Activated naive CD8-positive, alpha-beta T cell treated with anti-CD3 and anti-CD28 coated beads, Interleukin-2, amount 50 U/mL, for 24 hours (primary cell): ENCODE measurements at regions not wholly inside any gene's neighbourhood (a gene's known extent, or its start where the extent isn't known, plus 50 kb on each side); places are given as distances from the start of the nearest gene placed in this dataset.
"Not testable (repeated sequence)": the region's sequence is repeated elsewhere in the genome, so short reads cannot be mapped to it uniquely, and the experiment has no call there.

Experiments used
- ATAC-seq: fragments of 150-1000 bp; cut with Tn5 transposase; one replicate; pipeline ENCODE4 v1.10.0; 2021
- DNase-seq: peaks from one replicate; pipeline ENCODE4 v3.0.0; 2021
- H3K27ac Mint-ChIP-seq: one replicate; pipeline ENCODE4 v1.8.0; 2021; ENCODE audit warnings: mild to moderate bottlenecking, mixed read lengths
- H3K27me3 Mint-ChIP-seq: one replicate; pipeline ENCODE4 v1.8.0; 2021; ENCODE audit warnings: mixed read lengths
- H3K36me3 Mint-ChIP-seq: one replicate; pipeline ENCODE4 v1.8.0; 2021; ENCODE audit warnings: low read depth, mixed read lengths
- H3K4me1 Mint-ChIP-seq: one replicate; pipeline ENCODE4 v1.8.0; 2021; ENCODE audit warnings: mixed read lengths
- H3K4me3 Mint-ChIP-seq: one replicate; pipeline ENCODE4 v1.8.0; 2021; ENCODE audit warnings: mild to moderate bottlenecking, moderate library complexity, mixed read lengths
- H3K9me3 Mint-ChIP-seq: one replicate; pipeline ENCODE4 v1.8.0; 2021; ENCODE audit warnings: mixed read lengths

DNA sequence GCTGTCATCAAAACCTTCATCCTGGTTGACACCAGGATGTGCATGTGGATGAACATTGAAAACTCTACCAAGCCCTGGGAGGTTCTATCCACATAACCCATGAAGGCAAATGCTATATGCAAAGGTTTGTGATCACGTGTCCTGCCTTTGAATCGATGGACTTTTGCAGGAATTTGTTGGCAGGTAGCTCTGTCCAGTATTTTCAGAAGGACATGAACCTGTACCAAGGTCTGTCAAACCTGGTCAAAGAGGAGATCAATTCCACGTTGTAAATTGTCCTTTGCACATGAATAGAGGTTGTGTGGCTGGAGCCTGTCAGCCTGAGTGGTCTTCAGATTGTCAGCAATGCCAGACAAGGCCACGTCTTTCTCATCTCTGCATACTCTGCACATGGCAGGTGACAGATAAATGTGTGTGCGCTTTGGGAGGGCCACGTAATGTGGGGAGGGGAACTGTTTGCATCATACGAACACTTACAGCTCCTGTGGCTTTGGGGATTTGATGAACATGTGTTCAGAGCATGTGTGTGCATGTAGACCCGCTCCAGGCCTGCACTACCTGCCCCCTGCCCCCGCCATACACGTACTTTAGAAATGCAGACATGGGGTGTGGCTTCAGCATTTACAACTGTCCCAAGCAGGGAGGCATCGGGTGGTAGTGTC lies 169.1 kb downstream of the ERMARD start:
- no peaks in the 10 kb centered on the region for H3K36me3 Mint-ChIP-seq
- ATAC-seq, result no peak
- peaks cover 8% of the 10 kb centered on the region for H3K9me3 Mint-ChIP-seq

DNA sequence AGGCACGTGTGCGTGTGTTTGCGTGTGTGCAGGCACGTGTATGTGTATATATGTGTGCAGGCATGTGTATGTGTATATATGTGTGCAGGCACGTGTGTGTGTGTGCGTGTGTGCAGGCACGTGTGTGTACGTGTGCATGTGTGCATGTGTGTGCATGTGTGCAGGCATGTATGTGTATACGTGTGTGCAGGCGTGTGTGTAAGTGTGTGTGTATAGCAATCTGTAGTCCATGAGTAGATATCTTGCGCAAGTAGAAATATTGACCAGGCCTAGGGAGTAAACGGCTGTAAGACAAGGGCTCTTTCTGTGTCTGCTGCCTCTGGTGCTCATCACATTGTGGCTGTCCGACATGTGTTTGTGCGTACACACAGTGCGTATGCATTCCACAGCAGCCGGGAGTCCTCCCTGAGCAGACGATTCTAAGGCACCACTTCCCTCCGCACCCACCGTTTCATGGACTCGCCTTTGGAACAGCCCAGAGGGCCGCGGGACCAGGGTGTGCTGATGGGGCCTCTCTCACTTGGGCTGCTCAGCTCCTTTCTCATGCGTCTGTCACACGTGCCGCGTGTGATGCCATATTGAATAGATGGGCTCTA lies 167.6 kb downstream of the ERMARD start:
- Mint-ChIP-seq H3K27me3 (no peaks in the 10 kb centered on the region), H3K9me3 (peaks cover 8% of the 10 kb centered on the region), H3K36me3 (no peaks in the 10 kb centered on the region), H3K27ac (no peak overlapping the region), H3K4me3 (no peak overlapping the region), H3K4me1 (peaks cover 9% of the 10 kb centered on the region)
- ATAC-seq, result no peak
- DNase-seq, result no peak

More for the DNA sequence above, 169.1 kb downstream of the ERMARD start:
- DNase-seq, result no peak
- Mint-ChIP-seq H3K27ac (no peak overlapping the region), H3K4me3 (no peak overlapping the region), H3K4me1 (peaks cover 8% of the 10 kb centered on the region), H3K27me3 (no peaks in the 10 kb centered on the region)

DNA sequence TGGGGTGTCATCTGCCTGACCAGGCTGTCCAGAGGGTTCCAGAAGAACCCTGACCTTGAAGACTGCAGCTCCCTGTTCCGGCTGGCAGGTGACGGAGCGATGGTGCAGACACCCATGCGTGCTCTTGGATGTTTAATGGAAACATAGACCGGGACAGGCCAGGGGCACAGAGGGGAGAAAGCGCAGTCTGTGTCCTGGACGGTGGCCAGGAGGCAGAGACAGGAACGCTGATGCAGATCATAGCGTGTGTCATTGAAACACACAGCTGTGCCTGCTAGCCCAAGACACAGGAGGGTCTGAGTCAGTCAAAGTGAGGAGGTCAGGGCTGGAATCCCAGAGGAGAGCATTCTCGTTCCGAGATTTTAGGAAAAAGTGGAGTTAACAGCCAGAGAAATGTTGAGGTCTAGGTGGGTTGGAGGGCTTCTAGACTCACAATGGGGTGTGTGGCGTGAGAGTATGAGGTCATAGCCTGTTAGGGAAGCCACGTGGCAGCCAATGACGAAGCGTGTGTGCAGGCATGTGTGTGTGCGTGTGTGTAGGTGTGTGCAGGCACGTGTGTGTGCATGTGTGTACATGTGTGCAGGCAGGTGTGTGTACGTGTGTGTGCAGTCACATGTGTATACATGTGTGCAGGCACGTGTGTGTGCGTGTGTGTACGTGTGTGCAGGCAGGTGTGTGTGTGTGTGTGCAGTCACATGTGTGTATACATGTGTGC lies 167.0 kb downstream of the ERMARD start:
- Mint-ChIP-seq H3K4me1 (peaks cover 14% of the 10 kb centered on the region), H3K27ac (no peak overlapping the region), H3K9me3 (peaks cover 8% of the 10 kb centered on the region), H3K4me3 (no peak overlapping the region), H3K36me3 (no peaks in the 10 kb centered on the region), H3K27me3 (no peaks in the 10 kb centered on the region)
- ATAC-seq (no peak), DNase-seq (no peak)

DNA sequence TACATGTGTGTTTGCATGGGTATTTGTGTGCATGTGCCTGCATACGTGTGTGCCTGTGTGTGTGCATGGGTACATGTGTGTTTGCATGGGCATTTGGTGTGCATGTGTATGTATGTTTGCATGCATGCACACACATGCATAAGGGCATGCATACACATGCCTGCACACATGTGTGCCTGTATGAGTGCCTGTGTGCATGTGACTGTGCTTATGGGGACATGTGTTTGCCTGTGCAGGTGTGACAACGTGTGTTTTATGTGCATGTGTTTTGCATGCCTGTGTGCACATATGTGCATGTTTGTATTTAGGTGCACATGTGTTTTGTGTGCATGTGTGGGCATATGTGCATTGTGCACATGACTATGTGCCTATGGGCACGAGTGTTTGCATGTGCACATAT lies 165.7 kb downstream of the ERMARD start:
- peaks cover 17% of the 10 kb centered on the region for H3K4me1 Mint-ChIP-seq
- ATAC-seq (no peak), DNase-seq (no peak)
- H3K27ac Mint-ChIP-seq, result no peak overlapping the region
- H3K27me3 Mint-ChIP-seq, result peaks cover 2% of the 10 kb centered on the region
- no peaks in the 10 kb centered on the region for H3K36me3 Mint-ChIP-seq
- peaks cover 8% of the 10 kb centered on the region for H3K9me3 Mint-ChIP-seq
- no peak overlapping the region for H3K4me3 Mint-ChIP-seq

DNA sequence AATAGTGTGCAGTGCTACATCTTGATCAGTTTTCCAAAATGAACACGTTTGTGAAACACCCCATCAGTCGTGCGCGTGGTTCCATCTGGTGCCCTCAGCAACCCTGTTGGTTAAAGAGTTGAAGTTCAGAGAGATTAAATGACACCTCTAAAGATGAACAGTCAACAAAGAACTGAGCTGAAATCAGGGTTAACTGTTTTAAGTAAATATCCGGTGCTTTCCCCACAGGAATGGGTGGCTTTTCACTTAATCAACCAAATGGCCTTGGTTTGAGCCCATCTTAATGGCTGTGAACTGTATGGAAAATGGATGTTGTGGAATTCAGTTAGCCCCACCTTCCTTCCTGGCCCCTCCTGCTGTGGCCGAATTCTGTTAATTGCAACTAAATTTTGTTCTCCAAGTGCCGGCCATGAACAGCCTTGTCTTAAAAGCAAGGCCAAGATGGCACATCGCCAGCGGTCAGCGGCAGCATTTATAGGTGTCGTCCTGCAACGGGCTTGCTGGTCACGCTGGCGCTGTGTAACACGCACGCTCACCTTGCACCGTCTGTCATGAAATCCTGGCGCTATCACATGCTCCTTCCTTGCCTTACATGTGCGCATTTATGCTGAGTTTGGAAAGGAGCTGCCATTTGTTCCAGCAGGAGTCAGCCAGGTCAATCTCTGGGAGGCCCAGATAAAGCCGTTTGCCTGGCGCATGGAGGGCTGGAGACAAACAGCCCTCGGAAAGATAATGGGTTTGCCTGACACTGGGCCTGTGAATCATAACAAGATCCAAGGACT lies 164.5 kb downstream of the ERMARD start:
- H3K27ac Mint-ChIP-seq, result no peak overlapping the region
- no peak overlapping the region for H3K4me3 Mint-ChIP-seq
- no peak for DNase-seq
- H3K9me3 Mint-ChIP-seq, result peaks cover 8% of the 10 kb centered on the region
- H3K27me3 Mint-ChIP-seq, result peaks cover 2% of the 10 kb centered on the region
- peaks cover 9% of the 10 kb centered on the region for H3K4me1 Mint-ChIP-seq
- no peaks in the 10 kb centered on the region for H3K36me3 Mint-ChIP-seq
- no peak for ATAC-seq

DNA sequence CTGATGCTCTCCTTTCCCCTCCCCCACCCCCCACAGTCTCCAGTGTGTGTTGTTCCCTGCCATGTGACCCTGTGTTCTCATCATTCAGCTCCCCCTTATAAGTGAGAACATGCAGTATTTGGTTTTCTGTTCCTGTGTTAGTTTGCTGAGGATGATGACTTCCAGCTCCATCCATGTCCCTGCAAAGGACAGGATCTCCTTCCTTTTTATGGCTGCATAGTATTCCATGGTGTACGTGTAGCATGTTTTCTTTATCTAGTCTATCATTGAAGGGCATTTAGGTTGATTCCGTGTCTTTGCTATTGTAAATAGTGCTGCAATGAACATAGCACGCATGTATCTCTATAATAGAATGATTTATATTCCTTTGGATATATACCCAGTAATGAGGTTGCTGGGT lies 162.3 kb downstream of the ERMARD start:
- H3K36me3 Mint-ChIP-seq, H3K4me1 Mint-ChIP-seq, ATAC-seq, H3K27me3 Mint-ChIP-seq, H3K4me3 Mint-ChIP-seq, DNase-seq, H3K27ac Mint-ChIP-seq, H3K9me3 Mint-ChIP-seq: not testable (repeated sequence)

DNA sequence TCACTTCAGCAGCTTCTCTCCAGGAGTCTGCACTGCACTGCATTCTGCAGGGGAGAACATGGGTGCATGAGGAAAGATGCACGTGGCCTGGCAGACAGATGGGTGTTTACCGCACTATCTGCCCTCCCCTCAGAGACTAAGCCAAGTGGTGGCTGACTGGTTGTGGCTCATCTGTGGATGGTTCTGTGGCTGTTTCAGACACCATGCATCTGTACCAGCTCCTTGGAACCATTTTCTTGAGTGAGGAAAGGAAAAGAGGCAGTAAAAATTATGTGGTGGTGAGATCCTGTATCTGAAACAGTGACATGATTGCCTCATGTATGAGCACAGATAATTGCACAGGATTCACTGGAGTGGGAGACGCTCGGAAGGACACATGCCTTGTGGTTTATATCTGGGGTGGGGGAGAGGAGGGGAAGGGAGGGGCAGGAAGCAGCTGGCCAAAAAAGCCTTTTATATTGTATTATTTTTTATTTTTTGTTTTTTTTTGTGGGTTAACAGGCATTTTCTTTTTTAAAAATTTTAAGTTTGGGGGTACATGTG lies 161.7 kb downstream of the ERMARD start:
- peaks cover under 1% of the 10 kb centered on the region for H3K9me3 Mint-ChIP-seq
- ATAC-seq (no peak), DNase-seq (no peak)
- no peaks in the 10 kb centered on the region for H3K36me3 Mint-ChIP-seq
- H3K4me1 Mint-ChIP-seq, result peaks cover 9% of the 10 kb centered on the region
- no peak overlapping the region for H3K27ac Mint-ChIP-seq
- peaks cover 2% of the 10 kb centered on the region for H3K27me3 Mint-ChIP-seq
- no peak overlapping the region for H3K4me3 Mint-ChIP-seq

DNA sequence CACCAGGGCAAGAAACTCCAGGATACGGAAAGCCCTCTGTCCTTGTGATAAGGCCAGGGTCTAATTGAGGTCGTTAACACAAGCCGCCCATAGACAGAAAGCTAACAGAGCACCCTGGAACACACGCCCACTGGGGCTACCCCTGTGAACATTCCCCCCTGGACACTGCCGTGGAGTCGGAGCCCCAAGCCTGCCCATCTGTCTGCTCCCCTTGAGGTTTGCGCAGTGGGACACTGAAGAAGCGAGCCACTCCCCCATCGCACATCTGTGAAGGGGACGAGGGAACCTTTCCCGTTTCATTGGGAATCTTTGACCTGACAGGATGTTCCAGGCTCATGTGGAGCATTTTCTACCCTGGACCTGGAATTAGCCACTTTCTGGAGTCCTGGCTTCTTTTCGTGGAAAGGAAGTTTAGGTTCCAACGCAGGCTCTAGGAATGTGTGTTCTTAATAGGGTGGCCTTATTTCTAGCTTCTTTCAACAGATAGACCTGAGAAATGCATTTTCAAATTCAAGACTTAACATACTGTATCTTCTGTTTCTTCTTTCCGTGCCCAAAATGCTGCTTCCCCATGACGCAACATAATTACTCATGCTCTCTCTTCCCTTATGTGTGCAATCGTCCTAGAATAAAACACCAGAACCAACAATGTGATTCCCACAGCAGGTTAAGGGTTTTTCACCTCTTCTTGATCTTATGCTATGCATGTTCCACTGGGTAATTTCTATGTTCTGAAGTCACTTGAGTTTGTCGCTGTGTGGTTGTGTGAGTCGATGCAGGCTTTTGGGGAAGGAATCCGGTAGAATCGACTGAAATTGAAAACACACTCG lies 161.1 kb downstream of the ERMARD start:
- H3K27ac Mint-ChIP-seq, result no peak overlapping the region
- H3K4me3 Mint-ChIP-seq, result no peak overlapping the region
- H3K9me3 Mint-ChIP-seq, result no peaks in the 10 kb centered on the region
- no peak for DNase-seq
- peaks cover 9% of the 10 kb centered on the region for H3K4me1 Mint-ChIP-seq
- no peaks in the 10 kb centered on the region for H3K36me3 Mint-ChIP-seq
- peaks cover 2% of the 10 kb centered on the region for H3K27me3 Mint-ChIP-seq
- no peak for ATAC-seq

DNA sequence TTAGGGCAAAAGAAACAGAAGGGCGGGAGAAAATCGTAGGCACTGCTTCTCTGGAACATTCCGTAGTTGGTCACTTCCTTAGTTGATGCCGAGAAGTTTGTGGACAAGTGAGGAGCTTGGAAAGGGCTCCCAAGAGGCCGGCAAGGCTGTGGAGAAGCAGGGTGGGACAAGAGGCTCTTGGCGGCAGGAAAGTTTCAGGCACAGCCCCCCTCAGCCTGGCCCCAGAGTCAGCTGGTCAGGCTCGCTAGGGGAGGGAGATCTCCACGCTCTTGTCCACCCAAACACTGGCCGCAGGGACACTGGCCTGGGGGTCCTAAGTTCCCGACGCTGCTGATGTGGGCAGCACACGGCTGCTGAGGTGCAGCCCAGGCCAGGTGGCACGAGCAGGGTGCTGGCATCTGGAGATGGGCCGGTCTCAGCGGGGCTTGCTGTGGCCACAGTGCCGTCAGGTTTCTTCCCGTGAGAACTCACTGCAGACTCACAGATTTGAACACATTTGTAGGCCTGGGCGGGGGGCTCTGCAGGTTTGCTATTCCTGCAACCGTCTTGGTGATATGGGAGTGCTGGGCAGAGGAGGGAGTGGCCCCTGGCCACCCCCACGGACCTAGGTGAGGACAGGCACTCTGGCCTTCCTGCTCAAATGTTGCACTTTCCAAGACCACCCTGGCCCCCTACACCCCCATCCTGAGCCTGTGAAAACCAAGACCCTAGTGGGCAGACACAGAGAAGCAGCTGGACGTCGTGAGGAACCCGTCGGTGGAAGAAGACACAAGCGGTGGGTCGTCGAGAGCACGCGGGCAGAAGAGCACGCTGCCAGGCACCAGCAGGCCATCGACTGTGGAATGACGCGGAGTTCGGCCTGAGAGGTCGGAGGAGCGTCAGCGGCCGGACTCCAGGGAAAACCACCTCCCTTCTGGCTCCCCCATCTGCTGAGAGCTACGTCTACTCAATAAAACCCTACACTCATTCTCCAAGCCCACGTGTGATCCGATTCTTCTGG lies 160.1 kb downstream of the ERMARD start:
- Mint-ChIP-seq H3K36me3 (no peaks in the 10 kb centered on the region), H3K4me3 (no peak overlapping the region)
- DNase-seq, result no peak

DNA sequence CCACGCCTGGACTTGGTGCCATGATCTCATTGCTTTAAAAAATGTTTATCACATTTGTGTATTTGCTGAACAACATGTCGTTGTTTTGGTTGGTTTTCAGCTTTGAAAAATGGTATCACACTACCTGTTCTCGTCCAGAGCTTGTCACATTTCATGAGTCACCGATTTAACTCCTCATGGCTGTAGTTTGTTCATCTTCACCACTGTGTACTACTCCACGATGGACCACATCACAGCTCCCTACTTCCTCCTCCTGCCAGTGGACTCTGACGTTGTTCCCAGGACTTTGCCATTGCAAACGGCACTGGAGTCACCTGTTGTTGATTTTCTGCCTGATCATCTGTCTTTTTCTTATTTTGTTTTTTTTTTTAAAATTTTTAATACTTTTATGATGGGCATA lies 157.7 kb downstream of the ERMARD start:
- peaks cover 8% of the 10 kb centered on the region for H3K4me1 Mint-ChIP-seq
- no peak overlapping the region for H3K27ac Mint-ChIP-seq
- DNase-seq (no peak), ATAC-seq (no peak)
- H3K9me3 Mint-ChIP-seq, result no peaks in the 10 kb centered on the region
- no peaks in the 10 kb centered on the region for H3K36me3 Mint-ChIP-seq
- H3K27me3 Mint-ChIP-seq, result peaks cover 2% of the 10 kb centered on the region
- no peak overlapping the region for H3K4me3 Mint-ChIP-seq

More for the DNA sequence above, 160.1 kb downstream of the ERMARD start:
- Mint-ChIP-seq H3K27me3 (peaks cover 2% of the 10 kb centered on the region), H3K9me3 (no peaks in the 10 kb centered on the region), H3K27ac (no peak overlapping the region), H3K4me1 (peaks cover 9% of the 10 kb centered on the region)
- no peak for ATAC-seq

DNA sequence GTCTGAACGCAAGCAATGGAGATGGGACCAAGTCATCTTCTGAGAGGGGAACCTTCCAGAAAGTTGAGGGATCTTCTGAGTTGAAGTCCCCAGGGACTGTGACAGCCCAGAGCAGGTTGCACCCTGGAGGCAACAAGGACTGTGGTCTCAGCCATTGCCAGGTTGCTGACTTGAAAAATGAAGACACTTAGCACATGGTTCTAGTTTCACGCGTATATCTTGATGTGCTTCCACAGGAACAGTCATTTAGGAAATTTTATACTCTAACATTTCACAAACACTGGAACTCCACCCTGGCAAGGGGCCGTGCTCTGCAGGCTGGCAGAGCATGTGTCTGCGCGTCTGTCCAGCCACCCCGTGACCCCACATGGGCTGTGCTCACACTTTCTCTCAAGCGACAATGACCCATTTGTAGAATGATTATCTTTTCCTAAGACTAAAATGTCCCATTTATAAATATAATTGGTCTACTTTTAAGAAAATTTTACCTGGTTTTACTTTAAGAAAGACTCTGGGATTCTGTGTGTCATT lies 157.0 kb downstream of the ERMARD start:
- DNase-seq (no peak), ATAC-seq (no peak)
- Mint-ChIP-seq H3K27ac (no peak overlapping the region), H3K36me3 (no peaks in the 10 kb centered on the region), H3K27me3 (peaks cover 2% of the 10 kb centered on the region), H3K4me3 (no peak overlapping the region), H3K4me1 (peaks cover 3% of the 10 kb centered on the region), H3K9me3 (no peaks in the 10 kb centered on the region)

DNA sequence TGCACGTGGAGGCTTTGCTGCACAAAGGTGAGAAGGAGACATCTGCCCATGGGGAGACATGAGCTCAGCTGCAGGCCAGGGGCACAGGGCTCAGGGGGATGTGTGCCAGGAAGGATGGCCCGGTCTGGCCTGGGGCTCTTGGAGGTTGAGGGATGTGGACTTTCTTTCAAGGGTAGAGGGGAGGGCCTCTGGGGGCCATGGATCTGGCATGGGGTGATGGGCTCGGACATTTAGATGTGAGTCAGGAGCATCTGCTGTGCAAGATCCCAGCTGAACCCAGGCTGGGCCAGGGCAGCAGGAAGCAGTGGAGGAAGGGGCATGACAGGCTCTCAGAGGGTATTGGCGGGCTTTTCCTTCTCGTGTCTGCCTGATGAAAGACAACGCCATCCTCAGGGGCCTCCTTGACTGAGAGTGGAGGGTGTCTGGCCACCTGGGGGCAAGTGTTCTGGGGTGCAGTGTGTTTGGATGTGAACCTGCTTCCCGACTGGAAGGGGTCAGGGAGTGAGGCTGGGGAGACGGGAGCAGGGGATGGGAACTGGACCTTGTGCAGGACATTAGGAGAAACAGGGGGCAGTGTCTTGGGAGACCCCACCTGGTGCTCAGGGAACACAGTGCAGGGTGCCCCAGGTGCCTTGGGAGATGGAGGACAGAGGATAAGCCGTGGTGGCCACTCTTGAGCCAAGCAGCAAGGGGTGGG lies 156.1 kb downstream of the ERMARD start:
- no peaks in the 10 kb centered on the region for H3K4me1 Mint-ChIP-seq
- DNase-seq (no peak), ATAC-seq (peak; percentile 25)
- no peak overlapping the region for H3K4me3 Mint-ChIP-seq
- H3K9me3 Mint-ChIP-seq, result no peaks in the 10 kb centered on the region
- no peaks in the 10 kb centered on the region for H3K36me3 Mint-ChIP-seq
- no peaks in the 10 kb centered on the region for H3K27me3 Mint-ChIP-seq
- H3K27ac Mint-ChIP-seq, result no peak overlapping the region
